HG03575 (cell line): ENCODE measurements at regions not wholly inside any gene's neighbourhood (a gene's known extent, or its start where the extent isn't known, plus 50 kb on each side); places are given as distances from the start of the nearest gene placed in this dataset.
"Not testable (repeated sequence)": the region's sequence is repeated elsewhere in the genome, so short reads cannot be mapped to it uniquely, and the experiment has no call there.

Experiments
- ATAC-seq: cut with Tn5 transposase; IDR thresholded peaks from one replicate; pipeline ENCODE4 v1.9.1; 2021; ENCODE audit not compliant: unreplicated experiment, insufficient number of reproducible peaks, low FRiP score; ENCODE audit errors: extremely low read depth

- ATAC-seq: no peak
These were observed 51.9 kb upstream of the NMUR2 start for GRCh38 chr5:152456815-152457443.

- ATAC-seq: peak; percentile 76
These were observed 57.1 kb upstream of the NMUR2 start for GRCh38 chr5:152462021-152462721.

GRCh38 chr5:152464048-152464447 lies 59.0 kb upstream of the NMUR2 start:
- no peak for ATAC-seq

GRCh38 chr5:152465140-152465539 lies 60.1 kb upstream of the NMUR2 start:
- ATAC-seq: no peak

- ATAC-seq: no peak
These were observed 61.1 kb upstream of the NMUR2 start for GRCh38 chr5:152466085-152466745.

DNA sequence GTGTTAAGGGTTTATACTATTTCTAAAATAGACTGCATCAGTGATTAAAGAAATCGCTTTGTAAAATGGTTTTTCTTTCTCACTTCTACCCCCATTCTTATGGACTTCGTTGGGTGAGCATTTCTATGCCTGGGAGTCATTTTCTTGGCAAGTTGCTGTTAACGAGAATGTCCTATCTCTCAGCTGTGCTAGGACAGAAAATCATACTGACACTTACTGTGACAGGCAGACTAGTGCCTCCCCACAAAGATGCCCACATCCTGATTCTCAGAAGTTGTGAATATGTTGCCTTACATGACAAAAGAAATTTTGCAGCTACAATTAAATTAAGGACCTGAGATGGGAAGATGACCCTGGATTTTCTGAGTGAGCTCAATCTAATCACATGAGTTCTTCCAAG lies 65.1 kb upstream of the NMUR2 start:
- no peak for ATAC-seq

DNA sequence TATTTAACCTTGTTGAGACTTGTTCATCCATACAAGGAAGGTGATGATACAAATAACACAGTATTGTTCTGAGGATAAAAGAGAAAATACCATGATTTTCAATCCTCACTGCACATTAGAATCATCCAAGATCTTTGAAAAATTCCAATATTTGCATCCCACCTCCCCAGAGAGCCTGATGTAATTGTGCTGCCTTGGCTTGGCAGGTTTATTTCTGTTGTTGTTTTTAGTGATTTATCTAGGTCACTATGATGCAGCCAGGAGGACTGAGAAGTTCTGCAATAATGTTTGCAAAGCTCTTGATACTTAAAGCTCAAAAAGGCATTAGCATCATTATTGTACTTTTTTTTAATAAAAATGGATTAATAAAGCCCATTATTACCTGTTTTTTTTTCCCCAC lies 67.0 kb upstream of the NMUR2 start:
- no peak for ATAC-seq

DNA sequence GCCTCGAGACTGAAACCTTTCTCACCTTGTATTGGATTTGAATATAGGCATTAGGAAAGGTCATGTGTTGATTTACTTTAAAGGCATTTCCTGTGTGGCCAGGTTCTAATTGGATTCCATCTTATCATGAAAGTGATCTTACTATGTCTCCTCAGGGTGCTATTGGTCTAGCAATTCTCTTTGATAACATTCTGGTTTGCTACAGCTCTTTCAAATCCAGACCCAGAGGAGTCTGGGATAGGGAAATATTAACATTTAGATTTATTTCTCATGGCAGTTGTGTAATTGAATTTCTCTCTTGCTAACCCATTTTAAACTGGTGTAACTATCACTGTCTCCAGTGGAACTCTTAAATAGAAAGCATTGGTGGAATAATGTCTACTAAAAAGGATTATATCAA lies 69.9 kb upstream of the NMUR2 start:
- no peak for ATAC-seq

- ATAC-seq: no peak
These were observed 72.5 kb upstream of the NMUR2 start for GRCh38 chr5:152477536-152477935.

GRCh38 chr5:152479866-152480265 lies 74.8 kb upstream of the NMUR2 start:
- ATAC-seq: not testable (repeated sequence)

DNA sequence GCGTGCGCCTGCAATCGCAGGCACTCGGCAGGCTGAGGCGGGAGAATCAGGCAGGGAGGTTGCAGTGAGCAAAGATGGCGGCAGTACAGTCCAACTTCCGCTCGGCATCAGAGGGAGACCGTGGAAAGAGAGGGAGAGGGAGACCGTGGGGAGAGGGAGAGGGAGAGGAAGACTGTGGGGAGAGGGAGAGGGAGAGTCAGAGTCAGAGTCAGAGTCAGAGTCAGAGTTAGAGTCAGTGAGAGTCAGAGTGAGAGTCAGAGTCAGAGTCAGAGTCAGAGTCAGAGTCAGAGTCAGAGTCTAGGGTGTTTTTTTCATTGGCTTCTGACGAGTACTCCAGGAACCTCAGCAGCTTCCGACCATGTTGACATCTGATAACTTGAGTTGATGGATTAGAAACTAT lies 75.6 kb upstream of the NMUR2 start:
- ATAC-seq: peak; percentile 97

DNA sequence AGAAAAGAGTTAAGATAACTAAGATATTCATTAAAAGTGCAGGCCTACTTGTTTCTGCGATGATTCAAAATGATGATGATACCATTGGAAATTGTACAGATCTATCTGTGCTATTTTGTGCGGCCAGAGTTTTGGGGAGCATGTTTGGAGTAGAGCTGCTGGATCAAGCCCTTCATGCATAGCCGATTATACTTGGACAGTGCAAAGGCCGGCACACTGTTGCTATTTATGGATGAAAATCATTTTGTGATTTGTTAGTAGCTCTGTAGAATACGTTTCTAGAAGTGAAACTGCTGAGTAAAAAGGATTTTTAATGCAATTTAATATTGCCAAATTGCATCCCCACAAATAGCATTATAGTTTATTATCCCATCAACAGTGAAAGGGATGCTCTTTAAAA lies 82.1 kb upstream of the NMUR2 start:
- ATAC-seq: no peak

DNA sequence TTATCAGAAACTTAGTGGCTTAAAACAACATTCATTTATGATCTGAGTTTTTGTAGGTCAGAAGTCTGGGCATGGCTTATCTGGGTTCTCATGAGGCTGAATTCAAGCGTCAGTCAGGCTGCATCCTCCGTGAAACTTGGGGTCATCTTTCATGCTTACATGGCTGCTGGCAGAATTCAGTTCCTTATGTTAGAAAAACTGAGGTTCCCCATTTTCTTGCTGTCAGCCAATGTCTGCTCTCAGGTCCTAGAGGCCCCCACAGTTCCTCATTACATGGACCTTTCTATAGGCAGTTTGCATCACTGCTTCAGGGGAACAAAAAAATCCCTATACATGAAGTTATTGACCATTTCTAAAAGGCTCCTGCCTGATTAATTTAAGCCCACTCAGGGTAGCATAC lies 83.8 kb upstream of the NMUR2 start:
- no peak for ATAC-seq

- no peak for ATAC-seq
These were observed 94.9 kb upstream of the NMUR2 start for GRCh38 chr5:152499814-152500535.

- no peak for ATAC-seq
These were observed 96.2 kb upstream of the NMUR2 start for GRCh38 chr5:152501294-152501693.

DNA sequence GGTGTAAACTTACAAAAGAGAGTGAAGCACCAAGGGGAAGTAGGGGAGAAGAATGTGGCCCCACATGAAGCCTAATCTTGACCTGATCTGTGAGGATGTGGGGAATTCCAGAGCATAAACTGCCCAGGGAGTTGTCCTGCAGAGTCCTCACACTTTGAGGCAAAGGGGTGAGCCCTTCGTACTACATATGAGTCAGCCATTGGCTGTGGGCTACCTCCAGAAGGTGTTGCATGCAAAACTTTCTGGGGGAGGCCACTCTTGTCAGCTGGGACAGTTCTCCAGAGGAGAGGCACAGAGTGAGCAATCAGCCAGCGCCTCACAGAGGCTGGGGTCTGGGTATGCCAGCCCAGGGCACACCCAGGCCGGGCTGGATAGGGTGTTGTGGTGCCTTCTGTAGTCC lies 98.1 kb upstream of the NMUR2 start:
- no peak for ATAC-seq

- ATAC-seq: peak; percentile 86
These were observed 100.5 kb upstream of the NMUR2 start for GRCh38 chr5:152505442-152506042.

DNA sequence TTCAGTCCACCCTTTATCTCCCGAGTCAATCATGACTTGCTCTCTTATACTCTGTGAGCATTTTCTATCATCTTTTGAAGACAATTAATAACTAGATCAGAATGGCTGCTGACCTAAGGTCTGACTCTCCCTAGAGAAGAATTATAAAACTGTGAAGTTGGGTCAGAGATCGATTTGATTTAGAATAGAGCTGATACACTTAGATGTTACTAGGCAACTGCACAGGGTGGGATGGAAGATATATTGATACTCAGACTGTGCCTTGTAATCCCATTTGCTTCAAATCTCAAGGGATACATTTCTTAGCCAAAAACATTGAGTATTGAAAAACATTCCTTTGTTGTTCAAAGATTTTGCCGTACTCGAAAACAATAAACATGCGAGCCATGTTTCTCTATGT lies 106.0 kb upstream of the NMUR2 start:
- ATAC-seq: no peak

DNA sequence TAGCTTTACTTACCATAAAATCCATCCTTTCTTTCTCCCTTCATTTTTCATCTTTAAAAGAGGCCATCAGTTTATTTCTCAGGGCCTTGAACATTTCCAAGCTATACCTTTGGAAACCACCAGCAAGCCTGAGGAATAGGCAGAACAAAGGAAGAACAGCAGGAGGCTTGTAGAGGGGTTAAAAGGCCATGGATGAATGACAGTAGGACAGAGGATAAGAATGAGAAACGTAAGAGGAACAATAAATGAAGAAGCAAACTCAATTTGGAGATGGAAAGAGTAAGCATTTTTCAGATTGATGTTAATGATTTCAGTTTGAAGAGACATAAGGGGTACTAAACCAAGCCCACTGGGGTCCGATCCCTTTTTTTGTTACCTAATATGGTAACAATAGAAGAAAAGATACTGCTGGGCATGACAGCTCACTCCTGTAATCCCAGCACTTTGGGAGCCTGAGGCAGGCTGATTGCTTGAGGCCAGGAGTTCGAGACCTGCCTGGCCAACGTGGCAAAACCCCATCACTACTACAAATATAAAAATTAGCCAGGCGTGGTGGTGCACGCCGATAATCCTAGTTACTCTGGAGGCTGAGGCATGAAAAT lies 106.6 kb upstream of the NMUR2 start:
- ATAC-seq: no peak
